ENCODE measurements at regions not wholly inside any gene's neighbourhood (a gene's known extent, or its start where the extent isn't known, plus 50 kb on each side); places are given as distances from the start of the nearest gene placed in this dataset.

GRCh38 chr20:11267762-11268335, 594.0 kb upstream of the JAG1 start:
- no peak for TF ChIP-seq POLR2A (IDR thresholded peaks at IDR 0.05; ENCODE audit: low read depth)
- TF ChIP-seq, protein P1, sequence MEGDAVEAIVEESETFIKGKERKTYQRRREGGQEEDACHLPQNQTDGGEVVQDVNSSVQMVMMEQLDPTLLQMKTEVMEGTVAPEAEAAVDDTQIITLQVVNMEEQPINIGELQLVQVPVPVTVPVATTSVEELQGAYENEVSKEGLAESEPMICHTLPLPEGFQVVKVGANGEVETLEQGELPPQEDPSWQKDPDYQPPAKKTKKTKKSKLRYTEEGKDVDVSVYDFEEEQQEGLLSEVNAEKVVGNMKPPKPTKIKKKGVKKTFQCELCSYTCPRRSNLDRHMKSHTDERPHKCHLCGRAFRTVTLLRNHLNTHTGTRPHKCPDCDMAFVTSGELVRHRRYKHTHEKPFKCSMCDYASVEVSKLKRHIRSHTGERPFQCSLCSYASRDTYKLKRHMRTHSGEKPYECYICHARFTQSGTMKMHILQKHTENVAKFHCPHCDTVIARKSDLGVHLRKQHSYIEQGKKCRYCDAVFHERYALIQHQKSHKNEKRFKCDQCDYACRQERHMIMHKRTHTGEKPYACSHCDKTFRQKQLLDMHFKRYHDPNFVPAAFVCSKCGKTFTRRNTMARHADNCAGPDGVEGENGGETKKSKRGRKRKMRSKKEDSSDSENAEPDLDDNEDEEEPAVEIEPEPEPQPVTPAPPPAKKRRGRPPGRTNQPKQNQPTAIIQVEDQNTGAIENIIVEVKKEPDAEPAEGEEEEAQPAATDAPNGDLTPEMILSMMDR (IDR thresholded peaks at IDR 0.05) = no peak
- Histone ChIP-seq H3K27me3 (no peaks in the 10 kb centered on the region), H3K9me3 (no peaks in the 10 kb centered on the region), H3K4me3 (no peak overlapping the region), H3K36me3 (no peaks in the 10 kb centered on the region), H3K27ac (replicated peaks in 1 of 4) (peak overlapping the region in 1 of 4 donors; percentile 22), H3K4me1 (peaks cover 12 to 18% (median 14%) of the 10 kb centered on the region in 4 donors)
- 78% methylated on average over 4 of the region's 4 CpGs for WGBS
- no peak for DNase-seq (ENCODE audit: extremely low spot score)
- intact Hi-C loops (cut with DNase I) = no loop called here

GRCh38 chr20:11270566-11270965, 596.8 kb upstream of the JAG1 start:
- 91% methylated on average over 5 of the region's 5 CpGs for WGBS
- H3K4me3 ChIP-seq = no peak overlapping the region
- TF ChIP-seq, protein P1 (IDR thresholded peaks at IDR 0.05) = no peak
- no peak overlapping the region for H3K27ac ChIP-seq (replicated peaks in 1 of 4)
- intact Hi-C loops (cut with DNase I) = loop anchor here (5.0 to 10.0 kb wide), 3 partner anchors 606 to 796 kb away; no protein-coding TSS in a partner anchor
- H3K27me3 ChIP-seq = no peaks in the 10 kb centered on the region
- H3K36me3 ChIP-seq = no peaks in the 10 kb centered on the region
- H3K9me3 ChIP-seq = no peaks in the 10 kb centered on the region
- H3K4me1 ChIP-seq = peaks cover 12 to 18% (median 14%) of the 10 kb centered on the region in 4 donors
- DNase-seq (ENCODE audit: extremely low spot score) = no peak

DNA sequence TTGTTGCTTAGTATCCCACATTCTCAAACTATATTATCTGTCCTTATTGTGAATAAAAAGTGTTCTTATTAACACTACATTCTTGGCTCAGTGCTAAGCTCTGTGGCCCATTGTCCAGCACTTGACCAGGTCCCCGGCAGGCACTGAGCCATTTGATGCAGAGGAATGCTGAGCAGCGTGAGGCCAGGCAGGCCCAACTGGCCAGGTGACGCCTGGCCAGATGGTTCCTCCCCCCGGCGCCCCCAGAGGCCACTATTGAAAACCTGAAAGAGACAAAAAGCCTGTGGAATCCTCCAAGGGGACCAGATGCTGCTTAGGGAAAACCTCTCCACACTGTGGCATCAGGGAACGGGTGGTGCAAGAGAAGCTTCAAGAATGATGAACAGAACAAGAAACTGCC, 597.5 kb upstream of the JAG1 start:
- TF ChIP-seq EP300 (IDR thresholded peaks at IDR 0.05) (no peak), POLR2AphosphoS5 (IDR thresholded peaks at IDR 0.05) (no peak), POLR2A (IDR thresholded peaks at IDR 0.05; ENCODE audit: low read depth) (no peak)
- TF ChIP-seq, protein P1 (IDR thresholded peaks at IDR 0.05) = no peak
- no peaks in the 10 kb centered on the region for H3K36me3 ChIP-seq
- no peaks in the 10 kb centered on the region for H3K27me3 ChIP-seq
- H3K4me1 ChIP-seq = peaks cover 12 to 18% (median 14%) of the 10 kb centered on the region in 4 donors
- intact Hi-C loops (cut with DNase I) = loop anchor here (5.0 to 10.0 kb wide), 3 partner anchors 607 to 797 kb away; no protein-coding TSS in a partner anchor
- H3K4me3 ChIP-seq = no peak overlapping the region
- DNase-seq (ENCODE audit: extremely low spot score) = no peak
- no peak overlapping the region for H3K27ac ChIP-seq (replicated peaks in 1 of 4)
- WGBS = 69% methylated on average over 6 of the region's 6 CpGs
- no peaks in the 10 kb centered on the region for H3K9me3 ChIP-seq

- Histone ChIP-seq H3K9me3 (no peaks in the 10 kb centered on the region), H3K4me3 (no peak overlapping the region), H3K4me1 (peaks cover 8 to 12% (median 11%) of the 10 kb centered on the region in 4 donors), H3K27ac (replicated peaks in 1 of 4) (no peak overlapping the region), H3K36me3 (no peaks in the 10 kb centered on the region), H3K27me3 (no peaks in the 10 kb centered on the region)
- TF ChIP-seq POLR2AphosphoS5 (IDR thresholded peaks at IDR 0.05) (no peak), EP300 (IDR thresholded peaks at IDR 0.05) (no peak), POLR2A (IDR thresholded peaks at IDR 0.05; ENCODE audit: low read depth) (no peak)
- TF ChIP-seq, protein P1 (IDR thresholded peaks at IDR 0.05) = no peak
- 85% methylated on average over 18 of the region's 18 CpGs for WGBS
- no peak for DNase-seq (ENCODE audit: extremely low spot score)
- intact Hi-C loops (cut with DNase I) = loop anchor here (5.0 to 10.0 kb wide), 3 partner anchors 607 to 797 kb away; no protein-coding TSS in a partner anchor
These were observed 598.3 kb upstream of the JAG1 start for GRCh38 chr20:11271920-11272594.
